Iris pigment epithelial cell (primary cell): ENCODE measurements at regions not wholly inside any gene's neighbourhood (a gene's known extent, or its start where the extent isn't known, plus 50 kb on each side); places are given as distances from the start of the nearest gene placed in this dataset.
A peak's percentile ranks its signal among the peaks of the same experiment; 100 is the strongest.

Experiments
- DNase-seq: peaks from one replicate; pipeline ENCODE4 v3.0.0-alpha.2; 2011; ENCODE audit warnings: low read depth

DNA sequence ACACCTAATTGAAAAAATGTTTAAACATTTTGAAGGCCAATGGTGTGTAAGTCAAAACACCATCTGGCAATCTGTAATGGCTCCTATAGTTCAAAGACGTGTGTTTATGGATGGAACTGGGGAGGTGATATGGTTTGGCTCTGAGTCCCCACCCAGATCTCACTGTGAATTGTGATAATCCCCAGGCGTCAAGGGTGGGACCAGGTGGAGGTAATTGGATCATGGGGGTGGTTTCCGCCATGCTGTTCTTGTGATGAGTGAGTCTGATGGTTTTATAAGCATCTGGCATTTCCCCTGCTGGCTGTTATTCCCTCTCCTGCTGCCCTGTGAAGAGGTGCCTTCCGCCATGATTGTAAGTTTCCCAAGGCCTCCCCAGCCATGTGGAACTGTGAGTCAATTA, 52.2 kb downstream of the ADRA2C start:
- DNase-seq: no peak

GRCh38 chr4:3819210-3819919, 53.2 kb downstream of the ADRA2C start:
- no peak for DNase-seq

GRCh38 chr4:3820016-3820805, 54.0 kb downstream of the ADRA2C start:
- no peak for DNase-seq

DNA sequence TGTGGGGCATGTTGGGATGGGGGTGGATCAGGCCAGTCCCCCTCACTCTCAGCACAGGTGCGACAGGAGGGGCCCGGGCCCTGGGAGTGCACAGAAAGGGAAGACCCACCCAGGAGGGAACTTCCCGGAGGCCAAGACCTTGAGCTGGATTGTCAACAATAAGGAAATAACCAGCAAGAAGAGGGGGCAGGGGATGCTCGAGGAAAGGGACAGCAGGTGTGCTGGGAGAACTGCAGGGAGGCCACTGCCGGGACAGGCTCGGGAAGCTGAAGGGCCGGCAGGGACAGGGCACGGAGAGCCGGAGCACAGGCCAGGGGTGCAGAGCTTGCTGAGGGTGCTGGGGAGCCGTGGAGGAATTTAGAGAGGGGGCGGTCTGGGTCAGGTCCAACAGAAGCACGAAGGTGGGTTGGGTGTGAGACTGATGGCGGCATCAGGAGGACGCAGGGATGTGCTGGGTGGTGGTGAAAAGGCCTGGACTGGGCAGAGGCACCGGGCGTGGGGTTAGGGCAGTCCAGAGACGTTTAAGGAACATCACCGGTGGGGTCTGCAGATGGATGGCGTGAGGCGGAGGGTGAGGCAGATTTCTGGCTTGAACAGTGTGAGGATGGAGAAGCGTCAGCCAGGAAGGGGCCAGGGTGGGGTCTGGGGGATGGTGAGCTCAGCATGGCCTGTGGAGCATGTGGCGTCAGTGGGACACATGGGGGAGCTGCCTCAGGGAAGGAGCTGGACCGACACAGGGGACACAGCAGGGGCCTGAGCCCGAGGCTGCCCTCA, 54.8 kb downstream of the ADRA2C start:
- DNase-seq: no peak

GRCh38 chr4:3821580-3822229, 55.5 kb downstream of the ADRA2C start:
- DNase-seq: no peak

GRCh38 chr4:3822230-3822947, 56.2 kb downstream of the ADRA2C start:
- DNase-seq: no peak

GRCh38 chr4:3823496-3824341, 57.5 kb downstream of the ADRA2C start:
- DNase-seq: no peak

DNA sequence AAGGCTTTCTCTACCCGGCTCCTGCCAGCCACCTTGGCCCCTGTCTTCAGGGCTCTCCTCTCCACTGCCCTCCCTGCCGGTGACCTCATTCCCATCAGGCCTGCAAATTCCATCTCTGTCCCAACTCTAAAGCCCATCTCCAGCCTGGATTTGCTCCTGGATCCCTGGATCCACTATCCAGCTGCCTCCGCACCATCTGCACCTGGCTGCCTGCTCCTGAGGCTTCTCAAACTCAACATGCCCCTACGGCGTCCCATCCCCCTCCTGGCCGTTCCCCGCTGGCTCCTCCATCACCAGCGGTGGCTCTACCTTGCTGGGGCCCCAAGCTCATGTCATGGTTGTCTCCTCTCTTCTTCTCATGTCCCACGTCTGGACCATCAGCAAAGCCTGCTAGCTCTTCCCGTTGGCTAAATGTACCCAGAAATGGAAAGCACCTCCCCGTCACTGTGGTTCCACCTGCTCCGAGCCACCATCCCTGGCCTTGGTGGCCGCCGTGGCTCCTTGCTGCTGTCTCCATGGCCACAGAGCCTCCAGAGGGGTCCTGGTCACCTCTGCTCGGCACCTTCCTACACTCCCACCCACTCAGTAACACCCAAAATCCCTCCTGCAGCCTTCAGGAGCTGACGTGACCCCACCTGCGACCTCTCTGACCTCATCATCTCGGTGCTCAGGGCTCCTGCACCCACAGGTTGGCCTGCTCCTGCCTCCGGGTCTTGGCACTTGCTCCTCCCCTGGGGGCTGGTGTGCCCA, 58.5 kb downstream of the ADRA2C start:
- no peak for DNase-seq

DNA sequence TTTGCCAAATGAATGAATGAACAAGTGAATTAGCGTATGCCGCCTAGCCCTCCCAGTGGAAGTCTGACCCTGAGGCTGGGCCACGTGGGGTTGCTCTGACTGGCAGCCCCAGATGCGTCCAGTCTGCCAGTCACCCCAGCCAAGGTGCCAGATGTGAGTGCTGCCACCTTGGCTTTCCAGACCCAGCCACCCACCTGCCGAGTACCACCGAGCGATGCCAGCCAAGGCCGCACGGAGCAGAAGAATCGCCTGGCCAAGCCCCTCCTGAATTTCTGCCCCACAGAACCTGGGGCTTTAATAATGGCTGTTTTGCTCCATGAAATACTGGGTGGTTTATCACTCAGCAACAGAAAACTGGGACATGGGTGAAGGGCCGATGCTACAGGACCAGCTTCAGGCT, 59.3 kb downstream of the ADRA2C start:
- no peak for DNase-seq

DNA sequence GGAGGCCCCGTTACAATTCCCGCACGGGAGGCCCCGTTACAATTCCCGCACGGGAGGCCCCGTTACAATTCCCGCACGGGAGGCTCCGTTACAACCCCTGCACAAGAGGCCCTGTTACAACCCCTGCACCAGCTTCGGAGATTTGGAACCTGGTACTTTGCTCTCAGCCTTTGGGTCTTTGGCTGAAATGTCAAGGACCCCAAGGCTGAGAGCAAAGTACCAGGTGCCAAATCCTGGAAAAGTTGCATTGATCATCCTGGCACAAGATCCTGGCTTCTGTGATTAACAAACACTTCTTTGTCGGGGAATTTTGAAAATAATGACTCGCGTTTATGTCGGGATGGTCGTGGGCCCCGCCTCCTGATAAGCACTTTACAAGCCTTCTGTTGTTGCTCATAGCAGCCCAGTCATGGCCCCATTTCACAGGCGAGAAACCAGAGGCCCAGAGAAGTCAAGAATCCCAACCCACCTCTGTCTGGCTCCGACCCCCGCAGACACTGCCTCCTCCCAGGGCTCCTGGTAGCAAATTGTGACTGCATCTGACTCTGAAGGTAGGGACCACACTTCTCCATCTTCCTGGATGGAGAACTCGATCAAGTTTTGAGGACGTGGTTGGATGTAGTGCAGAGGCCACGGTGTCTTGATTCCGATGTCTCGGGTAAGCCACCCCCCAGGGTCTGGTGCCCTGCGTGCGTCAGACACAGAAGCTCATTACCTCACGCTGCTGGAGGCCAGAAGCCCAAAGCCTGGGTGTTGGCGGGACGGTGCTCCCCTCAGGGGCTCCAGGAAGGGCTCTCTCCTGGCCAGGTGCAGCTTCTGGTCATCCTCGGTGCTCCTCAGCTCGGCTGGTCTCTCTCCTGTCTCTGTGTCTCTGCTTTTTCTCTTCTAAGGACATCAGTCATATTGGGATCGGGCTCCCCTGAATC, 60.3 kb downstream of the ADRA2C start:
- no peak for DNase-seq

GRCh38 chr4:3827616-3828492, 61.7 kb downstream of the ADRA2C start:
- DNase-seq: peak; percentile 17

DNA sequence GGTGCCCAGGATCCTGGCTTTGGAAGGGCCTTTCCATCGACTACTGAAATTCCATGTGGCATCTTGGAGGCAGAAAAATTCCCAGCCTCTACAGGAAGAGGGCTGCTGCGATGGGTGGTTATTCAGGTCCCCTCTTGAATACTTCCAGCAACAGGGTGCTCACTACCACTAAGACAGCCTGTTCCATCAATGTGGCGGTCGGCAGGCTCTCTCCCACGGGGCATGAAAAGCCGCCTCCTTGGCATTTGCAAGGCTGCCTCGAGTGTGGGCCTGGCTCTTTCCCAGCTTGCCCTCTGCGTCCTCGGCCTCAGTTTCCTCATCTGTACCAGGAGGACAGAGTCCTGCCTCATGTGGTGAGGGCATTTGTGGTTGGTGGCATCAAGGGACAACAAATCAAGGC, 62.4 kb downstream of the ADRA2C start:
- no peak for DNase-seq

DNA sequence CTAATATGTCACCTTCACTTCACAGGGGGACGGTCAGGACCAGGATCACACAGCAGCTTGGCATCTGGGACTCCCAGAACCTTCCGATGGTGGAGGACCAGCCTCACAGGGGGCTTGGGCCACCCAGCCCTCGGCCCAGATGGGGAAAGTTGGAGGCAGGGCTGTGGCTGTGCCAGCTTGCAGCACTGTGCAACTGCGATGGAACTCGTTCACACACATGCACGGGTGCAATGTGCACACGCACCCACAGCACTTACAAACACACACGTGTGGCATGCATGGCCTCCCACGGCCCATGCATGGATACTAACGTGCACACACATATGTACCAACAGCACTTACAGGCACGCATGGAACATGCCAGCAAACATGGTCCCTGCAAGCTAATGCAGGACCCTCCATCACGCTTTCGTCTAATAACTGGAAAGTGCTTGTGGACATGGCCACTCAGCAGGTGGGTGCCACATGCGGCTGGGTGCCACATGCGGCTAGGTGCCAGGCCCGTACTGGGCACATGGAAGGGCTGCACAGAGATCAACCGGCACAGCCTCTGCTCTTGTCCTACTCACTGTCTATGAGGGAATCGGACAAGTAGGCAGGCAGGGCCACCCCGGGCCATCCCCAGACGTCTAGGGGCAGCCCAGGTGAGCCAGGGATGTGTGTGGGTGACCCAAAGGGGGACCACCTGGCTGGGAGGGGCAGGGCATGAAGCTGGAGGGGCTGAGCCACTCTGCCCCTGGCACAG, 63.2 kb downstream of the ADRA2C start:
- no peak for DNase-seq

- DNase-seq: no peak
Measured at GRCh38 chr4:3829956-3830773, 64.0 kb downstream of the ADRA2C start.

- no peak for DNase-seq
Measured at GRCh38 chr4:3830774-3831528, 64.8 kb downstream of the ADRA2C start.
